Stomach (tissue), 4 donors: ENCODE measurements at regions not wholly inside any gene's neighbourhood (a gene's known extent, or its start where the extent isn't known, plus 50 kb on each side); places are given as distances from the start of the nearest gene placed in this dataset.

ENCODE experiments used
- CTCF ChIP-seq, 7 experiments: fragments of 450-650 bp in 4 of 7; fragments of 200-600 bp in 3 of 7; sonication (generic) in 3 of 7; IDR thresholded peaks; one replicate each; pipeline ENCODE4 v1.5.1; 2016 to 2019; ENCODE audit warnings: antibody characterized with exemption in 7 of 7, control low read depth in 2 of 7, mild to moderate bottlenecking in 1 of 7
- POLR2A ChIP-seq, 4 donors: fragments of 450-650 bp; IDR thresholded peaks; one replicate each; pipeline ENCODE4 v1.6.1; 2016; ENCODE audit warnings: antibody characterized with exemption in 4 of 4, control low read depth in 2 of 4, mild to moderate bottlenecking in 1 of 4, moderate library complexity in 1 of 4
- POLR2AphosphoS5 ChIP-seq, 3 donors: sonication (generic); formaldehyde crosslinking; IDR thresholded peaks; one replicate each; pipeline ENCODE4 v1.6.1; 2016; ENCODE audit warnings: antibody characterized with exemption in 3 of 3

GRCh38 chr2:36271266-36271665, 84.3 kb upstream of the CRIM1 start:
- no peak for TF ChIP-seq CTCF (IDR thresholded peaks at IDR 0.05)
- no peak for TF ChIP-seq POLR2A (IDR thresholded peaks at IDR 0.05)
- no peak for TF ChIP-seq POLR2AphosphoS5 (IDR thresholded peaks at IDR 0.05)
